GM19463 (cell line): ENCODE measurements at regions not wholly inside any gene's neighbourhood (a gene's known extent, or its start where the extent isn't known, plus 50 kb on each side); places are given as distances from the start of the nearest gene placed in this dataset.

Experiments
- ATAC-seq: cut with Tn5 transposase; IDR thresholded peaks from one replicate; pipeline ENCODE4 v1.9.1; 2021; ENCODE audit warnings: mild to moderate bottlenecking, moderate library complexity; ENCODE audit not compliant: unreplicated experiment

GRCh38 chrY:15478348-15478963 is 954.1 kb downstream of the NLGN4Y start:
- ATAC-seq, result no peak

GRCh38 chrY:15500536-15500935 is 976.2 kb downstream of the NLGN4Y start:
- ATAC-seq, result no peak

GRCh38 chrY:15501181-15501580 is 976.9 kb downstream of the NLGN4Y start:
- ATAC-seq, result no peak

GRCh38 chrY:15510288-15510687 is 986.0 kb downstream of the NLGN4Y start:
- no peak for ATAC-seq

GRCh38 chrY:15510984-15511650 is 986.8 kb downstream of the NLGN4Y start:
- no peak for ATAC-seq

- ATAC-seq, result no peak
Measured at GRCh38 chrY:15535131-15535530, 1010.8 kb downstream of the NLGN4Y start.

- ATAC-seq, result no peak
Measured at GRCh38 chrY:15535784-15536511, 1011.6 kb downstream of the NLGN4Y start.

GRCh38 chrY:15540516-15540915 is 1016.2 kb downstream of the NLGN4Y start:
- no peak for ATAC-seq

GRCh38 chrY:15546177-15546754 is 1021.9 kb downstream of the NLGN4Y start:
- ATAC-seq, result no peak

GRCh38 chrY:15552074-15552473 is 1027.7 kb downstream of the NLGN4Y start:
- ATAC-seq, result no peak

GRCh38 chrY:15554991-15555390 is 1030.7 kb downstream of the NLGN4Y start:
- ATAC-seq, result no peak

GRCh38 chrY:15559169-15559568 is 1034.8 kb downstream of the NLGN4Y start:
- no peak for ATAC-seq

- ATAC-seq, result no peak
Measured at GRCh38 chrY:15560840-15561239, 1036.5 kb downstream of the NLGN4Y start.

- ATAC-seq, result no peak
Measured at GRCh38 chrY:15561501-15562289, 1037.4 kb downstream of the NLGN4Y start.

- no peak for ATAC-seq
Measured at GRCh38 chrY:15577886-15578285, 1053.6 kb downstream of the NLGN4Y start.

GRCh38 chrY:15578761-15579160 is 1054.4 kb downstream of the NLGN4Y start:
- ATAC-seq, result no peak

GRCh38 chrY:15579245-15579644 is 1054.9 kb downstream of the NLGN4Y start:
- no peak for ATAC-seq

- ATAC-seq, result no peak
Measured at GRCh38 chrY:15583111-15583510, 1058.8 kb downstream of the NLGN4Y start.

GRCh38 chrY:15592957-15593356 is 1068.6 kb downstream of the NLGN4Y start:
- no peak for ATAC-seq

- ATAC-seq, result no peak
Measured at GRCh38 chrY:15593476-15594160, 1069.3 kb downstream of the NLGN4Y start.
